NCI-H187 (cell line): ENCODE measurements at regions not wholly inside any gene's neighbourhood (a gene's known extent, or its start where the extent isn't known, plus 50 kb on each side); places are given as distances from the start of the nearest gene placed in this dataset.
"Not testable (repeated sequence)": the region's sequence is repeated elsewhere in the genome, so short reads cannot be mapped to it uniquely, and the experiment has no call there.

Experiments used
- DNase-seq, 2 experiments: peaks; one replicate each; lab custom pipeline; 2025; lab: John Stamatoyannopoulos, UW

DNA sequence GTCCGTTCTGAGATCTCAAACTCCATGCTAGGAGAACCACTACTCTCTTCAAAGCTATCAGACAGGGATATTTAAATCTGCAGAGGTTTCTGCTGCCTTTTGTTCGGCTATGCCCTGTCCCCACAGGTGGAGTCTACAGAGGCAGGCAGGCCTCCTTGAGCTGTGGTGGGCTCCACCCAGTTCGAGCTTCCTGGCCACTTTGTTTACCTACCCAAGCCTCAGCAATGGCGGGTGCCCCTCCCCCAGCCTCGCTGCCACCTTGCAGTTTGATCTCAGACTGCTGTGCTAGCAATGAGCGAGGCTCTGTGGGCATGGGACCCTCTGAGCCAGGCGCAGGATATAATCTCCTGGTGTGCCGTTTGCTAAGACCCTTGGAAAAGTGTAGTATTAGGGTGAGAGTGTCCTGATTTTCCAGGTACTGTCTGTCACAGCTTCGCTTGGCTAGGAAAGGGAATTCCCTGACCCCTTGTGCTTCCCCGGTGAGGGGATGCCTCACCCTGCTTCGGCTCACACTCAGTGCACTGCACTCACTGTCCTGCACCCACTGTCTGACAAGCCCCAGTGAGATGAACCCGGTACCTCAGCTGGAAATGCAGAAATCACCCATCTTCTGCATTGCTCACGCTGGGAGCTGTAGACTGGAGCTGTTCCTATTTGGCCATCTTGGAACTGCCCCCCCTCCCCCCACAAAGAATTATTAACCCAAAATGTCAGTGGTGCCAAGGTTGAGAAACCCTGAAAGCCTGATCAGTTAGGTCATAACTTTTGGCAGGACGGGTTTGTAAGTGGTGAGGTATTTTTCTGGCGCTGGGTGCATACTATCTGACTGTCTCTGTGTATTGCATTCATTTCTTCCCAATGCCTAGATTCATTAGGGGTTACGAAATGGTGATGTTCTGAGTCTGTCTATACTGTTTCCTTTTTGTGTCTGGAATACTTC lies 181.4 kb downstream of the TEX29 start:
- not testable (repeated sequence) for DNase-seq

GRCh38 chr13:111502957-111503356 lies 182.5 kb downstream of the TEX29 start:
- DNase-seq = no peak

DNA sequence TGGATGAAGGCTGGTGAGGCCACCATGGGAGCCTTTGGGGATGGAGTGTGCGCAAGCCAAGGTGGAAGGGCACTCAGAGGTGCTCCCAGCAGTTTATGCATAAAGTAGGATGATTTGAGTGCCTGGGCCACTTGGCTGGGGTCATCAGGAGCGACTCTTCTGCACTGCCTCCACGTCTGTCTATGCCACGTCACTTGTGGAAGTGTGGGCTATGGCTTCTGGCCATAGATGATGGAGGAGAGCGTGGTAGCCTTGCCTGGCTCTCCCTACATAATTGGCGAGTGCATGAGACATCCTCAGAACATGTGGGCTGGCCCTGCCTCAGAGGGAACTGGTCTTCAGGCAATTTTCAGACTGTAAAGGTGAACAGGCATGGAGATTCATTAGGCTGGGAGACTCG lies 182.9 kb downstream of the TEX29 start:
- DNase-seq = no peak

DNA sequence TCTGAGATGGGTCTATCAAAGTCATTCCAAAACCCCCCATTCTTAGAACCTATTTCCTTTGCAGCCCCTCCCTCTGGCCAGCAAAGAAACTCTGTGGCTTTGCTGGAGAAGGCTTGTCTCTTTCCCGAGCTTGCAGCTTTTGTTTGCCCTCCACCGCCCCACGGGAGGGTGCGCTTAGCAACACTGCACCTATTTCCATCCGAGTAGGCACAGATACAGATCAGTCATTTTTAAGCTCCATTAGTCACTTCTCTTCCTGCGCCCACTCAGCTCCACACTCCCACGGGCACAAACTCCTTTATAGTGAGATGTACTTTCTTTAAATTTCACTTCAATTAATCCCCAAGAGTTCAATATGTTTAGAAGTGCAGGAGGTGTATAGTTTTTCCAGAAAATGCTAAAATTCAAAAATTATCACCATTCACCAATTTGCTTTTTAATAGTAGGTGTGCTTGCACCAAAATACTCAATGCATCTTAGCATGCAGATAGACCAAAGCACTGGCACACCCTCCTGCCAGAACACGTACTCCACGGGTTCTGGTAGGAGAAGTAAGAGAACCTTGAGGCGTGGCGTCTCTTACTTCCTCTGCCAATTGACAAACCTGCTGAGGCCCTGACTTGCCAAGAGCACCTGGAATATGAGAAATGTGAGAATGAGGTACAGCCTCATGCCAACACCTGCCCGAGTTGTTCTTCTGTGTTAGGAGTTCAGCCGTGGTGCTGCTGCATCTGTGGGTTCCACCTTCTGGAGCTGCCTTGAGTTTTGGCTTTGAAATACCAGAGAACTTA lies 183.7 kb downstream of the TEX29 start:
- DNase-seq = no peak

- no peak for DNase-seq
These were observed 184.8 kb downstream of the TEX29 start for GRCh38 chr13:111505175-111505777.

- no peak for DNase-seq
These were observed 185.7 kb downstream of the TEX29 start for GRCh38 chr13:111506125-111506524.

- DNase-seq = no peak
These were observed 186.2 kb downstream of the TEX29 start for GRCh38 chr13:111506621-111507020.

DNA sequence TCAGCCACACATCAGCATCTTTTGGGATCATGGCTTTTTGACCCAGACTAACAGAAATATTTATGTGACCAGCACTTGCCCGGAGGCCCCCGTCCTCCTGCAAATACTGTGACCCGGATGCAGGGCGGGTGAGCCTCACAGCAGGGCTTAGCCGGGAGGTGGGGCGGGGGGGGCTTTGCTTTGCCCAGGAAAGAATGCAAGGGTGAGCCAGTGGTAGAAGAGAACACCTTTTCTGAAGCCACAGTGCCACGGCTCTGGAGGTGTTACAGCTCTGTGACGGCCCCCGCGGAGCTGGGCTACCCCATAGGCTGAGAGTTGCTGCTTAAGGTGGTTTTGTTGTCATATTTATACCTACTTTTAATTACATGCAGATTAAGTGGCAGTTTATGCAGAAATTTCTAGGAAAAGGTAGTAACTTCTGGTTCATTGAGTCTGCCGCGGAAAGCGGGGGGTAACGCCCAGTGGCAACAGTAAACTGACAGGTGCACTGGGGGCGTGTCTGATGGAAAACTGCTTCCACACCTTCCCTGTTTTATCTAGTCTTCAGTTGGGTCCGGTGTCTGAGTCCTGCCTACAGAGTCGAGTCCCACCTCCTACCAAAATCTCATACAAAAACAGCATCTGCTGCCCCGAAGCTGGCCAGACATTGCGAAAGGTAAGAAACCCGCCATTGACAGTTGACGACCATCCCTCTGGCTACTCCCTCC lies 187.9 kb downstream of the TEX29 start:
- DNase-seq = no peak

GRCh38 chr13:111508902-111509509 lies 188.6 kb downstream of the TEX29 start:
- no peak for DNase-seq

- no peak for DNase-seq
These were observed 190.2 kb downstream of the TEX29 start for GRCh38 chr13:111510502-111511218.

- DNase-seq = no peak
These were observed 190.8 kb downstream of the TEX29 start for GRCh38 chr13:111511219-111511732.

- DNase-seq = no peak
These were observed 191.5 kb downstream of the TEX29 start for GRCh38 chr13:111511805-111512504.

GRCh38 chr13:111512707-111513106 lies 192.3 kb downstream of the TEX29 start:
- no peak for DNase-seq

- no peak for DNase-seq
These were observed 193.5 kb downstream of the TEX29 start for GRCh38 chr13:111513766-111514609.

DNA sequence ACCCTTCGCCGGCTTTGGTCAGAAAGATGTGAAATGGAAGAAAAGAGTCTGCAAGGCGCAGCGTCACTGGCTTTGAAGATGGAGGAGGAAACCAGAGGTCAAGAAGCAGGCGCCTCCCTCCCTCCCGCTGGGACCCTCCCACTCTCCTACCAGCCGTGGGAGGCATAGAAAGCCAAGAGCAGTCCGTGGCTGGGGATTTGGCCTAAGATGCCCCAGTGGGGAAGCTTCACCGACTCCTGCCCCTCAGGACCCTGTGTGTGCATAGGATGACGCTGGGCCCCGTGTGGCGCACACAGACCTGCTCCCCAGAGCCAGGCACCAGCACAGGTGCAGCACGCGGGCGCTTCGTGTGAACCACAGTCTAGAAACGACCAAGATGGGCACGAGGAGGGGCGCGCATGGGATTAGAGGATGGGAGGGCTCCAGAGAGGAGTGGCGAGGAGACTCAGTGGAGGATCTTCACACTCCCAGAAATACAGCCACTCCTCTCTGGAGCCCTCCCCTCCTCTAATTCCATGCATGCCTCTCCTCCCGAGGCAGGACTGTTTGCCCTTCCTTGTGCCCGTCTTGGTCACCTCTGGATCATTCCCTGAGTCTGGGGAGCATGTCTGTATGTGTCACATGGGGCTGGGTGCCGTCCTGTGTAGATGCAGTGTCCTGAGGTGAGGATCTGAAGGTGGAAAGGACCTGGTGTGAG lies 194.3 kb downstream of the TEX29 start:
- no peak for DNase-seq

DNA sequence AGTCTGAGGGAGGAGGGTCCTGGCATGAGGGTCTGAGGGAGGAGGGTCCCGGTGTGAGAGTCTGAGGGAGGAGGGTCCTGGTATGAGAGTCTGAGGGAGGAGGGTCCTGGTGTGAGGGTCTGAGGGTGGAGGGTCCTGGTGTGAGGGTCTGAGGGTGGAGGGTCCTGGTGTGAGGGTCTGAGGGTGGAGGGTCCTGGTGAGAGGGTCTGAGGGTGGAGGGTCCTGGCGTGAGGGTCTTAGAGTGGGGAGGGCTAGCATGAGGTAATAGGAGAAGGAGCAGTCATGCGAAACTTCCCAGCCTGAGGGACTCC lies 194.8 kb downstream of the TEX29 start:
- DNase-seq = no peak

- no peak for DNase-seq
These were observed 195.2 kb downstream of the TEX29 start for GRCh38 chr13:111515635-111516034.
